K562 (cell line): ENCODE measurements at regions not wholly inside any gene's neighbourhood (a gene's known extent, or its start where the extent isn't known, plus 50 kb on each side); places are given as distances from the start of the nearest gene placed in this dataset.
"Not testable (repeated sequence)": the region's sequence is repeated elsewhere in the genome, so short reads cannot be mapped to it uniquely, and the experiment has no call there.

Experiments used
- ATAC-seq: fragments of 200-7000 bp; cut with Tn5 transposase; 3 replicates; pipeline ENCODE4 v1.9.1; 2020; ENCODE audit warnings: moderate library complexity
- BruUV-seq: library from RNA; stranded (reverse); fragments of 400-500 nt; replicated peaks from 2 replicates; lab custom pipeline; 2021; lab: Mats Ljungman, UMichigan
- CTCF ChIA-PET: fragments of 300-600 bp; formaldehyde crosslinking; extraction: SDS; loops from one replicate; lab custom pipeline; 2021; ENCODE audit warnings: low intra/inter-chr PET ratio; lab: Yijun Ruan, JAX
- POLR2A ChIA-PET: fragments of 300-600, 350-650 bp; sonication (Branson Sonifier 250); formaldehyde crosslinking; extraction: SDS; loops from one replicate; lab custom pipeline; 2021; ENCODE audit warnings: antibody characterized with exemption, inconsistent platforms; lab: Yijun Ruan, JAX
- DNase-seq, 4 experiments: peaks; one replicate each; pipeline versions ENCODE4 v3.0.0 to v3.0.0-alpha.2; 2011 to 2018; ENCODE audit warnings: low spot score in 3 of 4, mixed read lengths in 3 of 4; ENCODE audit errors: extremely low read depth in 1 of 4
- FAIRE-seq: peaks from 2 replicates; lab custom pipeline; 2011; peaks lifted over from hg19 to GRCh38; lab: Jason Lieb, UNC
- H2AFZ ChIP-seq: 2 replicates; pipeline ENCODE4 v1.6.0; 2011; ENCODE audit warnings: low read depth, low read length, control low read depth, inconsistent platforms
- H3K27ac ChIP-seq: fragments of 200-600 bp; 3 replicates; pipeline ENCODE4 v1.8.0; 2011; ENCODE audit warnings: low read depth, mild to moderate bottlenecking, control low read depth, inconsistent platforms, low read length, moderate library complexity, mixed read lengths; ENCODE audit errors: extremely low read depth
- H3K27me3 ChIP-seq, 2 experiments: fragments of 300-600 bp in 1 of 2; 2 replicates in 1 of 2; 3 replicates in 1 of 2; pipeline versions ENCODE4 v1.6.0 to v1.8.0; 2011; ENCODE audit warnings: inconsistent platforms in 2 of 2, low read length in 2 of 2, mild to moderate bottlenecking in 1 of 2, mixed read lengths in 1 of 2, moderate library complexity in 1 of 2; ENCODE audit not compliant: control insufficient read depth in 2 of 2, insufficient read depth in 2 of 2
- H3K36me3 ChIP-seq: fragments of 300-600 bp; 3 replicates; pipeline ENCODE4 v1.8.0; 2011; ENCODE audit warnings: mild to moderate bottlenecking, low read length, inconsistent platforms; ENCODE audit not compliant: control insufficient read depth, insufficient read depth
- H3K4me1 ChIP-seq, 2 experiments: fragments of 200-600 bp in 1 of 2; replicated peaks in 1 of 2; 2 replicates in 1 of 2; 3 replicates in 1 of 2; pipeline versions ENCODE4 v1.5.1 to v1.8.0; 2011; ENCODE audit warnings: inconsistent platforms in 2 of 2, low read length in 2 of 2, mild to moderate bottlenecking in 1 of 2, mixed read lengths in 1 of 2, moderate library complexity in 1 of 2; ENCODE audit not compliant: control insufficient read depth in 2 of 2, insufficient read depth in 2 of 2
- H3K4me2 ChIP-seq: 2 replicates; pipeline ENCODE4 v1.6.1; 2011; ENCODE audit warnings: low read length, control low read depth, inconsistent platforms, mixed read lengths; ENCODE audit not compliant: insufficient read depth
- H3K4me3 ChIP-seq: fragments of 200-600 bp; sonication (generic), shearing (Covaris generic); 2 replicates; pipeline ENCODE4 v1.5.1; 2016; ENCODE audit warnings: control low read depth, inconsistent platforms
- H3K79me2 ChIP-seq: fragments of 200-600 bp; 3 replicates; pipeline ENCODE4 v1.8.0; 2011; ENCODE audit warnings: low read length, inconsistent platforms; ENCODE audit not compliant: control insufficient read depth, insufficient read depth
- H3K9ac ChIP-seq, 2 experiments: 2 replicates each; pipeline versions ENCODE4 v1.6.0 to v1.6.1; 2011; ENCODE audit warnings: low read depth in 2 of 2, low read length in 2 of 2, control low read depth in 1 of 2, inconsistent platforms in 1 of 2, mild to moderate bottlenecking in 1 of 2, mixed read lengths in 1 of 2; ENCODE audit not compliant: insufficient read depth in 1 of 2
- H3K9me1 ChIP-seq: one replicate; pipeline ENCODE4 v1.6.0; 2011; ENCODE audit warnings: inconsistent platforms, mild to moderate bottlenecking, low read length, moderate library complexity; ENCODE audit not compliant: control insufficient read depth, insufficient read depth
- H3K9me3 ChIP-seq: replicated peaks from 2 replicates; pipeline ENCODE4 v1.5.1; 2011; ENCODE audit warnings: low read depth, low read length, inconsistent platforms; ENCODE audit not compliant: control insufficient read depth, insufficient read depth
- H4K20me1 ChIP-seq: replicated peaks from 2 replicates; pipeline ENCODE4 v1.6.1; 2011; ENCODE audit warnings: low read length, inconsistent platforms, mixed read lengths; ENCODE audit not compliant: control insufficient read depth, insufficient read depth
- FOXA3 ChIP-seq, 2 experiments: fragments of 450-650 bp in 1 of 2; sonication (generic) in 1 of 2; formaldehyde crosslinking; IDR thresholded peaks in 1 of 2; conservative IDR thresholded peaks in 1 of 2; 2 replicates each; pipeline versions ENCODE4 v1.4.0 to v1.8.0; 2020 to 2022; ENCODE audit warnings: mild to moderate bottlenecking in 2 of 2, missing genetic modification reagents in 1 of 2
- RAD51 ChIP-seq: fragments of 450-650 bp; IDR thresholded peaks from 2 replicates; pipeline ENCODE4 v1.7.1; 2016; ENCODE audit warnings: low read depth, mild to moderate bottlenecking, borderline replicate concordance
- TAL1 ChIP-seq: fragments of 450-650 bp; IDR thresholded peaks from 2 replicates; pipeline ENCODE4 v1.6.1; 2016; ENCODE audit warnings: mild to moderate bottlenecking
- TCF3 ChIP-seq: sonication (generic); formaldehyde crosslinking; IDR thresholded peaks from 2 replicates; pipeline ENCODE4 v1.4.0; 2020; ENCODE audit warnings: mild to moderate bottlenecking, missing genetic modification reagents
- TEAD4 ChIP-seq, 2 experiments: sonication (generic) in 1 of 2; formaldehyde crosslinking in 1 of 2; IDR thresholded peaks; 2 replicates each; pipeline versions ENCODE4 v1.6.1 to v1.8.0; 2012 to 2022; ENCODE audit warnings: borderline replicate concordance in 1 of 2, inconsistent platforms in 1 of 2, low read length in 1 of 2, mild to moderate bottlenecking in 1 of 2, missing genetic modification reagents in 1 of 2
- TFE3 ChIP-seq: fragments of 450-650 bp; formaldehyde crosslinking; IDR thresholded peaks from 2 replicates; pipeline ENCODE4 v1.4.0; 2020; ENCODE audit warnings: mild to moderate bottlenecking, mixed read lengths
- WGBS: fragments of 100-300 bp; shearing (Covaris generic); methylation state at CpG from one replicate; pipeline ENCODE4 v1.1.6; 2016; ENCODE audit warnings: low coverage, mixed read lengths; ENCODE audit not compliant: insufficient coverage; ENCODE audit errors: missing lambda C conversion rate; 5-methylcytosine and 5-hydroxymethylcytosine counted together
- in situ Hi-C: fragments of 300-500 bp; cut with MboI; formaldehyde crosslinking; loops from 4 replicates; pipeline ENCODE4 v1.15.0; 2018; ENCODE audit warnings: inconsistent platforms, mixed read lengths
- intact Hi-C: fragments of 100-400 bp; cut with micrococcal nuclease; formaldehyde crosslinking; loops from 2 replicates; pipeline ENCODE4 v1.14.2; 2022
- TF ChIP-seq, protein P1 (sequence below): sonication (generic); formaldehyde crosslinking; IDR thresholded peaks from 2 replicates; pipeline ENCODE4 v1.5.0; 2020; ENCODE audit warnings: missing genetic modification reagents

DNA sequence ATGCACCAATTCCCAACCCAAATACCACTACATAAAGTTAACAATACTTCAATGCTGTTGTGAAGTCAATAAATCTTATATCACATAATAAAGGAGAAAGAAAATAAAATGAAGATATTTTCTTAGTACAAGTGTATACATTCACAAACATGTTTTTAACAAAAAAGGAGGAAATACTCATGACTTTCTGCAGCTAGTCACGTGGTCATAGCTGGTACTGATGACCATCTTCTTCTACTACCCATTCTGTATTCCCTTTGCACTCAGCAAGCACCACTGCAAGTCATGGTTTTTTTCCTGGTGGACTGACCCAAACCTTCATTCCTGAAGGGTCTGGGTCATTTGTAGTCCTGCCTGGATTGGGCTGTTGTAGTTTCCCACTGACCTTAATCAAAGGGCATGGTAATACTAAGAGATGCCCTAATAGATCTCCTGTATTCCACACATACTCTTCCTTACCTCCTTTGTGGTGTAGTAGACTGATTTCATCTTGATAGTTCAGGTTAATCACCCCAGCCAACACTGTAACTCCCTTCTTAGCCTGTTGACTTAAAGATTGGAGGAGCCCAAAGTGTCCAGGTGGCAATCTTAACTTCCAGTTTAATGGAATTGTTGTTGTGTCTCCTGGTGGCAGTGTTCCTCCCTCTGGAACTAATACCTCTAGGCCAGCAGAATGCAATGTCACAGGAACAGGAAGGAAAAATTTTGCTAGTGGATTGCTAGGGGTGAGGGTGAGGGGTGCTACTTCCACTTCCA is 83.1 kb upstream of the CYRIA start:
- in situ Hi-C loops; H2AFZ ChIP-seq; DNase-seq; H3K9me1 ChIP-seq; H3K9me3 ChIP-seq; H3K9ac ChIP-seq; H3K4me3 ChIP-seq; H4K20me1 ChIP-seq; H3K27me3 ChIP-seq; intact Hi-C loops; POLR2A ChIA-PET; H3K27ac ChIP-seq; ATAC-seq; BruUV-seq; FAIRE-seq; H3K79me2 ChIP-seq; CTCF ChIA-PET; H3K36me3 ChIP-seq; H3K4me2 ChIP-seq; TF ChIP-seq TEAD4 (CRISPR knock-in tag; IDR thresholded peaks at IDR 0.05; ENCODE audit: borderline replicate concordance): not testable (repeated sequence)
- peaks cover 13 to 33% of the 10 kb centered on the region in 2 experiments for H3K4me1 ChIP-seq
- TF ChIP-seq TFE3 (CRISPR knock-in tag) (peak; percentile 80), FOXA3 (CRISPR knock-in tag; conservative IDR thresholded peaks at IDR 0.05 in 1 of 2, IDR thresholded peaks at IDR 0.05 in 1 of 2) (peak in 1 of 2 experiments; percentile 53; a peak in 2 of 4 replicates), TEAD4 (IDR thresholded peaks at IDR 0.05; ENCODE audit: low read length) (peak; percentile 9; the same call in 1 of the 2 replicates), RAD51 (peak; percentile 56), TCF3 (CRISPR knock-in tag) (peak; percentile 58), TAL1 (peak; percentile 9; the same call in 1 of the 2 replicates)
- TF ChIP-seq, protein P1, sequence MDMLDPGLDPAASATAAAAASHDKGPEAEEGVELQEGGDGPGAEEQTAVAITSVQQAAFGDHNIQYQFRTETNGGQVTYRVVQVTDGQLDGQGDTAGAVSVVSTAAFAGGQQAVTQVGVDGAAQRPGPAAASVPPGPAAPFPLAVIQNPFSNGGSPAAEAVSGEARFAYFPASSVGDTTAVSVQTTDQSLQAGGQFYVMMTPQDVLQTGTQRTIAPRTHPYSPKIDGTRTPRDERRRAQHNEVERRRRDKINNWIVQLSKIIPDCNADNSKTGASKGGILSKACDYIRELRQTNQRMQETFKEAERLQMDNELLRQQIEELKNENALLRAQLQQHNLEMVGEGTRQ (CRISPR knock-in tag), result 0 out of 2 replicates have a peak, but pooled peaks have one; percentile 10
- 17% methylated on average over 1 of the region's 1 CpG for WGBS
